H1 (cell line): ENCODE measurements at regions not wholly inside any gene's neighbourhood (a gene's known extent, or its start where the extent isn't known, plus 50 kb on each side); places are given as distances from the start of the nearest gene placed in this dataset.

Experiments
- ASH2L ChIP-seq: fragments of 200-600, 300-600 bp; sonication (generic); IDR thresholded peaks from one replicate; pipeline ENCODE4 v1.7.1; 2017; ENCODE audit warnings: low read length
- CEBPB ChIP-seq: IDR thresholded peaks from 2 replicates; pipeline ENCODE4 v1.6.1; 2012; ENCODE audit warnings: low read depth, low read length
- CHD1 ChIP-seq: IDR thresholded peaks from 2 replicates; pipeline ENCODE4 v1.6.1; 2012; ENCODE audit warnings: low read depth, low read length, improper control_type of control experiment
- EGR1 ChIP-seq: IDR thresholded peaks from 2 replicates; pipeline ENCODE4 v1.6.1; 2011; ENCODE audit warnings: low read depth, low read length, borderline replicate concordance
- EP300 ChIP-seq, 2 experiments: IDR thresholded peaks; 1 replicate in 1 of 2; 2 replicates in 1 of 2; pipeline ENCODE4 v1.6.1; 2011 to 2012; ENCODE audit warnings: low read depth in 2 of 2, low read length in 2 of 2, mild to moderate bottlenecking in 2 of 2, borderline replicate concordance in 1 of 2, inconsistent platforms in 1 of 2, moderate library complexity in 1 of 2
- GABPA ChIP-seq: IDR thresholded peaks from 2 replicates; pipeline ENCODE4 v1.6.1; 2011; ENCODE audit warnings: mild to moderate bottlenecking, low read length, moderate library complexity, borderline replicate concordance; ENCODE audit not compliant: insufficient read depth
- POLR2A ChIP-seq, 2 experiments: IDR thresholded peaks; 1 replicate in 1 of 2; 2 replicates in 1 of 2; pipeline ENCODE4 v1.6.1; 2011; ENCODE audit warnings: low read depth in 2 of 2, low read length in 2 of 2, mild to moderate bottlenecking in 2 of 2; ENCODE audit errors: control extremely low read depth in 1 of 2
- POLR2AphosphoS5 ChIP-seq: IDR thresholded peaks from 2 replicates; pipeline ENCODE4 v1.6.1; 2011; ENCODE audit warnings: low read depth, low read length
- SP2 ChIP-seq: IDR thresholded peaks from 2 replicates; pipeline ENCODE4 v1.6.1; 2012; ENCODE audit warnings: mild to moderate bottlenecking, low read length, inconsistent platforms
- SP4 ChIP-seq: IDR thresholded peaks from 2 replicates; pipeline ENCODE4 v1.6.1; 2012; ENCODE audit warnings: low read length, inconsistent platforms
- TAF1 ChIP-seq: IDR thresholded peaks from 2 replicates; pipeline ENCODE4 v1.6.1; 2011; ENCODE audit warnings: mild to moderate bottlenecking, low read depth, low read length
- TBP ChIP-seq: IDR thresholded peaks from 2 replicates; pipeline ENCODE4 v1.6.1; 2011; ENCODE audit warnings: low read depth, low read length, improper control_type of control experiment
- TEAD4 ChIP-seq: IDR thresholded peaks from 2 replicates; pipeline ENCODE4 v1.6.1; 2012; ENCODE audit warnings: low read depth, low read length, inconsistent platforms, mixed read lengths
- TF ChIP-seq, protein P1 (sequence below), 3 experiments: IDR thresholded peaks; 1 replicate in 2 of 3; 2 replicates in 1 of 3; pipeline versions ENCODE4 v1.5.1 to v1.6.1; 2011; ENCODE audit warnings: low read length in 3 of 3, mild to moderate bottlenecking in 3 of 3, inconsistent platforms in 2 of 3, low read depth in 1 of 3, moderate library complexity in 1 of 3; ENCODE audit not compliant: insufficient read depth in 1 of 3; ENCODE audit errors: control extremely low read depth in 1 of 3

DNA sequence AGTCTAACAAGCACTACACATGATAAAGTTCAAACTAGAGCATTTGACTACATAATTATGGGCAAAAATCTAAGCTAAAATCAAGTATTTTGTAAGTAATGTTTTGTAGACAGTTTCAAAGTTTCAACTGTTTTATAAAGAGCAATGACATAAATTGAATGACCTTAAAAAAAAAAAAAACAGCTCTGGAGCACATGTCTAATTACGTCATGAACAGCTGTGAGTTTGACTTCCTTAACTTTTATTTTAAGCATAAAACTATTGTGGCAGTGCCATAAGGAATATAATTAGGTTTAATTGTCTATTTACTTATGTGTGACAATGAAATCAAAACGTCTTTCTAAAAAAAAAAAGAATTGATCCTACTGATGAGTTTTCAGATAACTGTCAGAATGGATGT is 272.5 kb upstream of the LRRC7 start:
- TF ChIP-seq, protein P1, sequence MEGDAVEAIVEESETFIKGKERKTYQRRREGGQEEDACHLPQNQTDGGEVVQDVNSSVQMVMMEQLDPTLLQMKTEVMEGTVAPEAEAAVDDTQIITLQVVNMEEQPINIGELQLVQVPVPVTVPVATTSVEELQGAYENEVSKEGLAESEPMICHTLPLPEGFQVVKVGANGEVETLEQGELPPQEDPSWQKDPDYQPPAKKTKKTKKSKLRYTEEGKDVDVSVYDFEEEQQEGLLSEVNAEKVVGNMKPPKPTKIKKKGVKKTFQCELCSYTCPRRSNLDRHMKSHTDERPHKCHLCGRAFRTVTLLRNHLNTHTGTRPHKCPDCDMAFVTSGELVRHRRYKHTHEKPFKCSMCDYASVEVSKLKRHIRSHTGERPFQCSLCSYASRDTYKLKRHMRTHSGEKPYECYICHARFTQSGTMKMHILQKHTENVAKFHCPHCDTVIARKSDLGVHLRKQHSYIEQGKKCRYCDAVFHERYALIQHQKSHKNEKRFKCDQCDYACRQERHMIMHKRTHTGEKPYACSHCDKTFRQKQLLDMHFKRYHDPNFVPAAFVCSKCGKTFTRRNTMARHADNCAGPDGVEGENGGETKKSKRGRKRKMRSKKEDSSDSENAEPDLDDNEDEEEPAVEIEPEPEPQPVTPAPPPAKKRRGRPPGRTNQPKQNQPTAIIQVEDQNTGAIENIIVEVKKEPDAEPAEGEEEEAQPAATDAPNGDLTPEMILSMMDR (IDR thresholded peaks at IDR 0.05; ENCODE audit: control extremely low read depth in 1 of 3, insufficient read depth in 1 of 3, low read depth in 1 of 3, low read length in 3 of 3): no peak
- TF ChIP-seq CEBPB: no peak
- TF ChIP-seq EP300 (IDR thresholded peaks at IDR 0.05; ENCODE audit: borderline replicate concordance in 1 of 2, low read depth in 2 of 2, low read length in 2 of 2): no peak
- TF ChIP-seq GABPA: no peak
- TF ChIP-seq POLR2A (IDR thresholded peaks at IDR 0.05; ENCODE audit: control extremely low read depth in 1 of 2, low read depth in 2 of 2, low read length in 2 of 2): no peak
- TF ChIP-seq POLR2AphosphoS5: no peak
- TF ChIP-seq TAF1: no peak
- no peak for TF ChIP-seq CHD1
- TF ChIP-seq EGR1: no peak
- TF ChIP-seq ASH2L: no peak
- TF ChIP-seq SP4: no peak
- TF ChIP-seq TBP: no peak
- no peak for TF ChIP-seq TEAD4
- TF ChIP-seq SP2: no peak
